Retinal pigment epithelial cell (primary cell): ENCODE measurements at regions not wholly inside any gene's neighbourhood (a gene's known extent, or its start where the extent isn't known, plus 50 kb on each side); places are given as distances from the start of the nearest gene placed in this dataset.

Experiments
- DNase-seq: peaks from one replicate; pipeline ENCODE4 v3.0.0-alpha.2; 2010; ENCODE audit warnings: low read depth
- H3K4me3 ChIP-seq: 2 replicates; pipeline ENCODE4 v1.5.1; 2011; ENCODE audit warnings: mild to moderate bottlenecking, low read length, control low read depth, moderate library complexity
- TF ChIP-seq, protein P1 (sequence below): conservative IDR thresholded peaks from 2 replicates; pipeline ENCODE4 v1.5.1; 2011; ENCODE audit warnings: low read depth, low read length, control low read depth, inconsistent platforms

DNA sequence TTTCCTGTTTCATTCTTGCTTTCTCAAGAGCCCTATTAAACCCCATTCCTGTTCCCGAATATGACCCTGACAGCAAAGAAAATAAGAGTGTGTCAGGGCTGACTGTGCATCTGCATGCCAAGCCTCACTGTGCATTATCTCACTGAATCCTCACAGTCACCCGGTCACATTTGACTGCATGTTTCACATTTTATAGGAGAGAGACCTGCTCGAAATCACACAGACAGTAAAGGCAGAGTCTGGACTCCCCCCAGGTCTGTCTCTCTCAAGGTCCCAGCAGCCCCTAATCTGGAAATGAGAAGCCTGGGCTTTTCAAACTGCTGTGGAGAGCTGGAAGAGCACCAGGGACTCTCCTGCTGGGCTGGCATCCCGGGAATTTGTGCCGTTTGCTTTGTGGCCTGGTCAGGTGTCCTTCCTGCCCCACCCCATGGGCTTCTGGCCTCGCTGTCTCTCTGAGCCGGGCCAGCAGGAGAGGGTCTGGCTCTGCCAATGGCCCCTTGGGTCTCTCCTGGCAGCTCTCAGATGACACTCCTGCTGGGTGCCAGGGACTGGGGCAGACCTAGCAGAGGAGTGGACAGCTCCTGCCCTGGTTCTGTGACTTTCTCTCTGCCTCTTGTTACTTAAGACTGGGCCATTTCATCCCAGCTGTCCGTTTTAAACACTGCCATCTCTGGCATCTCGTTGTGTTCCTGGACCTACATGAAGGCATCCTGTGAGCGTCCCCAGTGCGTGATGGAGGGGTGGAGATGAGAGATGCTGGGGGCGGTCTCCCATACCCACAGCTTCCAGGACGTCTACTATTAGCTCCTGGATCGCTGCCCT lies 173.6 kb downstream of the ARHGAP12 start:
- TF ChIP-seq, protein P1, sequence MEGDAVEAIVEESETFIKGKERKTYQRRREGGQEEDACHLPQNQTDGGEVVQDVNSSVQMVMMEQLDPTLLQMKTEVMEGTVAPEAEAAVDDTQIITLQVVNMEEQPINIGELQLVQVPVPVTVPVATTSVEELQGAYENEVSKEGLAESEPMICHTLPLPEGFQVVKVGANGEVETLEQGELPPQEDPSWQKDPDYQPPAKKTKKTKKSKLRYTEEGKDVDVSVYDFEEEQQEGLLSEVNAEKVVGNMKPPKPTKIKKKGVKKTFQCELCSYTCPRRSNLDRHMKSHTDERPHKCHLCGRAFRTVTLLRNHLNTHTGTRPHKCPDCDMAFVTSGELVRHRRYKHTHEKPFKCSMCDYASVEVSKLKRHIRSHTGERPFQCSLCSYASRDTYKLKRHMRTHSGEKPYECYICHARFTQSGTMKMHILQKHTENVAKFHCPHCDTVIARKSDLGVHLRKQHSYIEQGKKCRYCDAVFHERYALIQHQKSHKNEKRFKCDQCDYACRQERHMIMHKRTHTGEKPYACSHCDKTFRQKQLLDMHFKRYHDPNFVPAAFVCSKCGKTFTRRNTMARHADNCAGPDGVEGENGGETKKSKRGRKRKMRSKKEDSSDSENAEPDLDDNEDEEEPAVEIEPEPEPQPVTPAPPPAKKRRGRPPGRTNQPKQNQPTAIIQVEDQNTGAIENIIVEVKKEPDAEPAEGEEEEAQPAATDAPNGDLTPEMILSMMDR, result no peak
- DNase-seq, result no peak
- no peak overlapping the region for H3K4me3 ChIP-seq

DNA sequence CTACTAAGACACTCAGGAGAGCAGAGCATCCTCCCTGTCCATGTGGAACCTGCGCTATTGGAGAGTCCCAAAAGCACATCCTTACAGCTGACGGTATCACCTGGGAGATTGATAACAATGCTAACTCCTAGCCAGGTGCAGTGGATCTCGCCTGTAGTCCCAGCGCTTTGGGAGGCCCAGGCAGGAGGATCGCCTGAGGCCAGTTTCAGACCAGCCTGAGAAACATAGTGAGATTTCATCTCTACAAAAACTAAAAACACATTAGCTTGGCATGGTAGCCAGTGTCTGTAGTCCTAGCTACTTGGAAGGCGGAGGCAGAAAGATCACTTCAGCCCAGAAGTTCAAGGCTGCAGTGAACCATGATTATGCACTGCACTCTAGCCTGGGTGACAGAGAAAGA lies 174.9 kb downstream of the ARHGAP12 start:
- DNase-seq, result no peak
- TF ChIP-seq, protein P1, result no peak

DNA sequence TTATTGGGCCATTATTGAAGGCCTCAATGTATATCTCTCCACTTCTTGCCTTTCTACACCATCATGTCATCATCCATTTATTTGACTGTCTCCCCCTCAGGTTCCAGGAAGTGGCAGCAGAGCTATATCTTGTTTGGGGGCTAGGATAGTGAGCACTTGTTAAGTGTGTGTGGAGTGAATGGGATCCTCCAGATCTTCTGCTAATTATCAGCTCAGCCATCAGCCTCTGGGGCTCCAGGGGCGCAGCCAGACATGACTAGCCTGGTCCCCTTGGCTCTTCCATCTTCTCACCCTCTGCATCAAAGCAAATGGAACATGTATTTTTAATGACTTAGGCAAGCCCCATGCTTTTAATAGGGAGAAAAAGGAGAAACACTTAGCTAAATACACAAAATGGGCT lies 176.5 kb downstream of the ARHGAP12 start:
- TF ChIP-seq, protein P1, result no peak
- H3K4me3 ChIP-seq, result no peak overlapping the region
- DNase-seq, result no peak

More for the DNA sequence above, 174.9 kb downstream of the ARHGAP12 start:
- H3K4me3 ChIP-seq, result no peak overlapping the region

DNA sequence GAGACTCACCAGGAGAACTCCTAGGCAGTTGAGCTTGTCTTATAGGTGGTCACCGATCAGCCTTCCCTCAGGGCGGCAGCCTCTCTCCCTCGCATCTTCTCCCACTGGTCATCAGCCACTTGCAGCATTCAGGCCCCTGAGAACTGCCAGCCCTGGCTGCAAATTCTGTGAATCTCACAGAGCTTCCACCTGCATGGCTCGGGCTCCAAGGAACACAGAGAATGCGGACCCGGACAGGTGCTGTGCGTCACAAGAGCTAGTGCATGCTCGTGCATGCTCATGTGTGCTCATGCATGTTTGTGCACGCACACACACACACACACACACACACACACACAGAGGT lies 176.9 kb downstream of the ARHGAP12 start:
- no peak overlapping the region for H3K4me3 ChIP-seq
- TF ChIP-seq, protein P1, result no peak
- no peak for DNase-seq

DNA sequence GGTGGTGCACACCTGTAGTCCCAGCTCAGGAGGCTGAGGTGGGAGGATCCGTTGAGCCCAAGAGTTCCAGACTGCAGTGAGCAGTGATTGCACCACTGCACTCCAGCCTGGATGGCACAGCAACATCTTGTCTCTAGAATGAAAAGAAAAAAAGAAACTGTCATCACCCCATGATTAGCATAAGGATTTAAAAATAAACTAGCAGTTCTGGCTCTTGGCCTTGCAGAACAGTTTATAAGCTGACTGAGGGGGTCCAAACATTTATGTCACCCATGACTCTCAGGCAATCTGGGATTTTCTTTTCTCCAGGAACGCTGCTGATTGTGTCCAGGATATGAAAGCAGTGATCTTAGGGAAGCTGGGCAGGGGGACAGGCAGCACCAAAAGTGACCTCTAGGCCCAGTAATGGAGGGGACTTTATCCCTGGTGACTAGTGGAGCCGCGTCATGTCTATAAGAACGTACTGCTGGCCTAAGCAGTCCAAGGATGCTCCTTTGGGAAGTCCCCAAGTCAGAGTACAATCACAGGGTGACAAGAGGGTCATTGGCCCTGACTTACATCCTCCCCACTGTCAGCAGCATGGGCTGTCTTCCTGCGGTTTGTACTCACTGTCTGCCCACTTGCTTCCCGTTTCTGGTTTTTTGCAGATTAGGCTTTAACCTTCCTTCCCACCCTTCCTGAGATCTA lies 177.4 kb downstream of the ARHGAP12 start:
- TF ChIP-seq, protein P1, result no peak
- no peak overlapping the region for H3K4me3 ChIP-seq
- no peak for DNase-seq

DNA sequence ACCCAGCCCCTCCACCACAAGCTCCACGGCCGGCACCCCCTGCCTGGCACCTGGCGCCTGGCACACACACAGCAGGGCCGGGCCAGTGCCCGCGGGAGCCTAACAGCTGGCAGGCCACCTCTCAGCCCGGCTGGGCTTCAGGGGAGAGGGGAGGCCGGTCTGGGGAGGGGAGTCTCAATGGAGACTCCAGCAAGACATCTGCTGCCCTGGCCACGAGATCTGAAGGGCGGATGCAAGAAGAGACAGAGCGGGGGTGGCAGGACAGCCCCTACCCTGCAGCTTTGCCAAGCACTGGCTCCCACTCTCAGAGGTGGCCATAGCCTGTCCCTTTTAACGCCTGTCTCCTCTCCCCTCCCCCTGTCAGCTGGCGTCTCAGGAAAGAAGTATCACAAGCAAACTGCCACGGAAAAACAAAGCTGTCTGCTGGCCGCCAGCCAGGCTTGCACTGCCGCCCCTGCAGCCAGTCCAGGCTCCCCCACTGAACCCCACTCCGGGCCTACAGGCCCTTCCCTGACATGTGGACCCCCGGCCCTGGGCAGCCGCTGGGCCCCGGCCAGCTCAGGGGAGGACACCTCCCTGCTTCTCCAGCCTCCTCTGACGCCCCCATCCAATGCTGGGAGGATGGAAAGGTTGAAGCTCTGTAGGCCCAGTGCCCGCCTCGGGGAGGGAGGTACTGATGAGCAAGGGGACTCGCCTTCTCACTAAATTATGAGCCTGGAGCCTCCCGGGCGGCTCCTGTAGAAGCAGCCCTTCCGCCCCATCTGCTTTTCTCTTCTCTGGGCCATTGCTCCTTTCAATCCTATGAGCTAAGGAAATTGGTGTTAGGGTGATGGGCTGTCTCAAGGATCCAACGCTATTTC lies 178.4 kb downstream of the ARHGAP12 start:
- no peak for DNase-seq
- H3K4me3 ChIP-seq, result no peak overlapping the region
- TF ChIP-seq, protein P1, result no peak
